Neuronal stem cell (in vitro differentiated cells): ENCODE measurements at regions not wholly inside any gene's neighbourhood (a gene's known extent, or its start where the extent isn't known, plus 50 kb on each side); places are given as distances from the start of the nearest gene placed in this dataset.

ENCODE experiments used
- DNase-seq: peaks from one replicate; pipeline ENCODE4 v3.0.0-alpha.2; 2013; ENCODE audit warnings: low spot score
- H2AFZ ChIP-seq: one replicate; pipeline ENCODE4 v1.6.1; 2013; ENCODE audit warnings: mild to moderate bottlenecking, low read length, inconsistent platforms
- H2AK5ac ChIP-seq: 2 replicates; pipeline ENCODE4 v1.6.1; 2013; ENCODE audit warnings: low read depth, mild to moderate bottlenecking, inconsistent platforms, low read length, moderate library complexity, mixed read lengths
- H2BK120ac ChIP-seq: 2 replicates; pipeline ENCODE4 v1.6.1; 2013; ENCODE audit warnings: low read depth, mild to moderate bottlenecking, inconsistent platforms, low read length, moderate library complexity, mixed read lengths
- H2BK12ac ChIP-seq: one replicate; pipeline ENCODE4 v1.6.1; 2013; ENCODE audit warnings: low read length, inconsistent platforms
- H2BK15ac ChIP-seq: 2 replicates; pipeline ENCODE4 v1.6.1; 2013; ENCODE audit warnings: mild to moderate bottlenecking, low read length, inconsistent platforms, mixed read lengths
- H2BK5ac ChIP-seq: one replicate; pipeline ENCODE4 v1.6.1; 2013; ENCODE audit warnings: inconsistent platforms, mild to moderate bottlenecking, low read length, moderate library complexity
- H3K14ac ChIP-seq: one replicate; pipeline ENCODE4 v1.6.1; 2013; ENCODE audit warnings: low read length, inconsistent platforms
- H3K18ac ChIP-seq: 2 replicates; pipeline ENCODE4 v1.6.1; 2013; ENCODE audit warnings: low read length, inconsistent platforms
- H3K23ac ChIP-seq: 2 replicates; pipeline ENCODE4 v1.6.1; 2013; ENCODE audit warnings: low read depth, mild to moderate bottlenecking, mixed read lengths, low read length, inconsistent platforms; ENCODE audit not compliant: poor library complexity
- H3K27ac ChIP-seq: replicated peaks from 3 replicates; pipeline ENCODE4 v1.5.1; 2013; ENCODE audit warnings: low read length, inconsistent platforms
- H3K27me3 ChIP-seq, 3 experiments: 2 replicates each; pipeline ENCODE4 v1.6.1; 2013; ENCODE audit warnings: low read length in 3 of 3, mild to moderate bottlenecking in 2 of 3, inconsistent platforms in 1 of 3, low read depth in 1 of 3, mixed read lengths in 1 of 3, moderate library complexity in 1 of 3; ENCODE audit not compliant: control insufficient read depth in 3 of 3, insufficient read depth in 3 of 3
- H3K36me3 ChIP-seq, 2 donors: replicated peaks in 1 of 2; 2 replicates each; pipeline ENCODE4 v1.6.1; 2013; ENCODE audit warnings: low read length in 2 of 2; ENCODE audit not compliant: control insufficient read depth in 2 of 2, insufficient read depth in 2 of 2
- H3K4ac ChIP-seq: 2 replicates; pipeline ENCODE4 v1.6.1; 2013; ENCODE audit warnings: inconsistent platforms, mild to moderate bottlenecking, low read length, moderate library complexity
- H3K4me1 ChIP-seq, 2 donors: 1 replicate in 1 of 2; 2 replicates in 1 of 2; pipeline ENCODE4 v1.6.1; 2013; ENCODE audit warnings: low read length in 2 of 2, low read depth in 1 of 2; ENCODE audit not compliant: control insufficient read depth in 2 of 2, insufficient read depth in 1 of 2
- H3K4me2 ChIP-seq: one replicate; pipeline ENCODE4 v1.6.1; 2013; ENCODE audit warnings: mild to moderate bottlenecking, low read length, inconsistent platforms; ENCODE audit not compliant: insufficient read depth, poor library complexity, severe bottlenecking
- H3K4me3 ChIP-seq, 2 donors: 2 replicates each; pipeline ENCODE4 v1.5.1; 2013; ENCODE audit warnings: low read length in 2 of 2, mild to moderate bottlenecking in 2 of 2, inconsistent platforms in 1 of 2, moderate library complexity in 1 of 2
- H3K79me1 ChIP-seq: one replicate; pipeline ENCODE4 v1.6.1; 2013; ENCODE audit warnings: low read depth, mild to moderate bottlenecking, inconsistent platforms, low read length, moderate library complexity
- H3K9ac ChIP-seq: one replicate; pipeline ENCODE4 v1.6.1; 2013; ENCODE audit warnings: mild to moderate bottlenecking, low read depth, low read length, inconsistent platforms; ENCODE audit not compliant: poor library complexity
- H3K9me3 ChIP-seq, 2 donors: replicated peaks in 1 of 2; 2 replicates each; pipeline versions ENCODE3 to v1.6.1; 2013; ENCODE audit warnings: low read length in 2 of 2, mild to moderate bottlenecking in 2 of 2, inconsistent platforms in 1 of 2, low read depth in 1 of 2, mixed read lengths in 1 of 2, moderate library complexity in 1 of 2; ENCODE audit not compliant: control insufficient read depth in 2 of 2, insufficient read depth in 1 of 2
- H4K8ac ChIP-seq: one replicate; pipeline ENCODE4 v1.6.1; 2013; ENCODE audit warnings: low read depth, mild to moderate bottlenecking, inconsistent platforms, low read length, moderate library complexity
- H4K91ac ChIP-seq: one replicate; pipeline ENCODE4 v1.6.1; 2013; ENCODE audit warnings: low read length, low read depth, mild to moderate bottlenecking, inconsistent platforms; ENCODE audit not compliant: poor library complexity
- WGBS, 2 donors: extraction: QIAGEN DNeasy Blood & Tissue Kit; methylation state at CpG; one replicate each; pipeline ENCODE4 v1.1.7; 2013; ENCODE audit warnings: missing lambda C conversion rate in 2 of 2, mixed read lengths in 1 of 2; ENCODE audit not compliant: insufficient read length in 2 of 2, insufficient replicate concordance in 1 of 2; ENCODE audit errors: extremely low coverage in 2 of 2; 5-methylcytosine and 5-hydroxymethylcytosine counted together

DNA sequence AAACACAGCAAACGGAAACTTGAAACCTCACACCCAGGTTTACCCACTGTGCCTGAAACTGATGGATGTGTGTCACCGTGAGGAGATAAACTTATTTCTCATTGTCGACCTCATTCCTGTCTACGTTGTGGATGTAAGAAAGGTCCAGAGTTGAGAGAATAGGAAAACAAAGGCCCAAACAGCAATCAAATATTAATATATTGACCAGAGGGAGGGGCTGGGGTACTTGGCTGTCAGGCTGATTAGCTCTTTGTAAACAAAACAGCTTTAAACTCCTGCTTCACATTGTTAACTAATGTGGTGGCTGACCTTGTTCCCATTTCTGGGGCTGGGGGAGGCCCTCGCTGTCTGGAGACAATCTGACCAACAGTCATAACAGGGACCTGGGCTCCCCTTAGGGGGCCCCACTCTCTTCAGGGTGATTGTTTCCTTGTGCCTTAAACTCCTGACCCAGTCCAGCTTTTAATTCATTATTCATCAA, 937.6 kb downstream of the MCTP2 start:
- Histone ChIP-seq H3K9me3 (no peaks in the 10 kb centered on the region), H2BK12ac (no peak overlapping the region), H3K27ac (no peak overlapping the region), H3K18ac (no peak overlapping the region), H3K36me3 (no peaks in the 10 kb centered on the region), H3K27me3 (no peaks in the 10 kb centered on the region), H2AK5ac (no peak overlapping the region), H3K23ac (no peak overlapping the region), H3K4me2 (no peak overlapping the region), H2BK5ac (no peak overlapping the region), H3K79me1 (no peaks in the 10 kb centered on the region), H3K4me1 (peaks cover 5 to 6% of the 10 kb centered on the region in 2 donors), H3K14ac (no peak overlapping the region), H3K4ac (no peak overlapping the region), H2AFZ (no peak overlapping the region), H4K91ac (no peak overlapping the region), H3K9ac (no peak overlapping the region), H3K4me3 (no peak overlapping the region), H2BK15ac (no peak overlapping the region), H2BK120ac (no peak overlapping the region), H4K8ac (no peak overlapping the region)
- no peak for DNase-seq
- WGBS, 2 donors, result no CpG with 5 or more reads among the region's 5 CpGs

DNA sequence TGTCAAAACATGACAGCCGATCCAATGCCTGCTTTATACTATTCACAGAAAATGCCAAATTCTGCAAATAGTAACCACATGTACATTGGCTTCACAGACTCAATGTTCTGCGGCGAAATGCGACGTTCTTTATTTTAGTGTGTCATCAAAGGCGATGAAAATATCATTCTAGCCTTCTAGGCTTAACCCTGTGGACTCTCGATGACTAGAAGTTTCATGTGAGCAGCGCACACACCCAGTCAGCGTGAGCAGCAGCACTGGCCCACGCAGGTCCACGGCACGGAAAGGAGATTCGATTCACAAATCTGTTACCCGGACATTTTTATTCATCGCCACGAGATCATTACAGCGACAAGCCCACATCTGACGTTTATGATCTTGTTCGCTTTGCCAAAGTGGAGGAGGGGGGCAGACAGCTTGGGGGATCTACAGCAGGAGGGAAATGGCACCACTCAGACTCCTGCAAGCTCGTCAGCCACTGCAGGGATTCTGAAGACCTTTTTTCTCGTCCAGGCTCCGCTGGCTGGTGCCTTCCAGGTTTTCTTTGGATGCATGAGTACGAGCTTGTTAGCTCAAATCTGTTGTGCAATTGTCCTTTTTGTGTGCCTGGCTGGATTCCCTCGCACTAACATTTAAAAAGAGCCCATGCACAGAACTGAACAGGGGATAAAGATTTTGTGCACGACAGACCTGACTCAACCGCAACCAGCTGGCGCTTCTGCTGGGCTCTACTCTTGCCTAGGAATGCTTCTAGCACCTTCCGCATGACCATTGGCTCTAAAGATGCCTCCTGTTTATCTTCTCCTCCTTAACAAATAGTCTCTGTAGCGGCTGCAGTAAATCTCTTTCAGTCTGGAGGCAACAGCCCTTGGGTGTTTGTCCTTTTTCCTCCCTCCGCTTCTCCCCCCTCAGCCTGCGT, 938.4 kb downstream of the MCTP2 start:
- Histone ChIP-seq H2BK120ac (no peak overlapping the region), H4K8ac (no peak overlapping the region), H2AFZ (peak overlapping the region; percentile 24), H4K91ac (no peak overlapping the region), H3K27ac (no peak overlapping the region), H3K4me3 (no peak overlapping the region), H3K79me1 (no peaks in the 10 kb centered on the region), H3K14ac (no peak overlapping the region), H2BK15ac (no peak overlapping the region), H3K9ac (no peak overlapping the region), H3K4me2 (no peak overlapping the region), H3K27me3 (no peaks in the 10 kb centered on the region), H3K9me3 (no peaks in the 10 kb centered on the region), H2BK12ac (no peak overlapping the region), H2AK5ac (no peak overlapping the region), H3K4me1 (peaks cover 7 to 10% of the 10 kb centered on the region in 2 donors), H3K23ac (no peak overlapping the region), H2BK5ac (no peak overlapping the region), H3K4ac (no peak overlapping the region), H3K36me3 (no peaks in the 10 kb centered on the region), H3K18ac (no peak overlapping the region)
- DNase-seq, result no peak
- no CpG with 5 or more reads among the region's 31 CpGs for WGBS, 2 donors

DNA sequence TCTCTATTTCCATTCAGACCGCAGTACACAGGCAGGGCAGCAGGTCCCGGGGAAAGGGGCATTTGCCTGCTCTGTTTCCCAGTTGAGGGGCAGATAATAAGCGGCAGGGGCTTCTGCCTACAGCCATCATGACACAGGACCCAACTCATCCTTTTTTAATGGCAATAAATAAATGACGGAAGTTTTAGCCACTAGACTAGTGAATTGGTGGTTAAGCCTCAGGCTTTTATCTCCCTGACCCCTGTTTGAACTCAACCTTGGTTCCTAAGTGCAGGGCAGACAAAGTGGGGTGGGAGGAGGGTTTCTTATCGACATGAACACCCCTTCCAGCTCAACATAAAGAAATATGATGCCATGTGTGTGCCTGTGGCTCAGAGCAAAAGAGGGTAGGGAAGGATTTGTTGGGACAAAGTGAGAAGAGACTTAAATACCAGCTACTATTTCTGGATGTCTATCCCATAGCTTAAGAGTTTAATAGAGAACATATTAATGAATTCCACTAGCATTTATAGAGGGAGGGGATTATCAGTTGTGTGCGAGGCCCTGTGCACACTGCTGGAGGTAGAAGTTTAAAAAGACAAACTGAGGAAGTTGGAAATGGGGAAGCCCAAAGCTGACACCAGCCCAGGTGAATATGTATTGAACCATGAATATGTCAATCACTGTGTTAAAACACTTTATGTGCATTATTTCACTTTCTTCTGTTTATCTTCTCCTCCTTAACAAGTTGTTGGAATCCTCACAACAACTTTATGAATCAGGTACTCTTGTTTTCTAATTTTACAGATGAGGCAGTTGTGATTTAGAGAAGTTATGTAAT, 939.4 kb downstream of the MCTP2 start:
- no peak overlapping the region for H2AK5ac ChIP-seq
- H2BK15ac ChIP-seq, result no peak overlapping the region
- no peaks in the 10 kb centered on the region for H3K9me3 ChIP-seq
- H3K27ac ChIP-seq, result no peak overlapping the region
- H2BK120ac ChIP-seq, result no peak overlapping the region
- H3K23ac ChIP-seq, result no peak overlapping the region
- H3K9ac ChIP-seq, result no peak overlapping the region
- H3K4me2 ChIP-seq, result no peak overlapping the region
- H2BK5ac ChIP-seq, result no peak overlapping the region
- H3K4ac ChIP-seq, result no peak overlapping the region
- H4K8ac ChIP-seq, result no peak overlapping the region
- no CpG with 5 or more reads among the region's 6 CpGs for WGBS, 2 donors
- no peaks in the 10 kb centered on the region for H3K79me1 ChIP-seq
- H3K27me3 ChIP-seq, result no peaks in the 10 kb centered on the region
- H3K14ac ChIP-seq, result no peak overlapping the region
- H3K4me1 ChIP-seq, result peaks cover 7 to 10% of the 10 kb centered on the region in 2 donors
- no peak overlapping the region for H3K4me3 ChIP-seq
- H2BK12ac ChIP-seq, result no peak overlapping the region
- H2AFZ ChIP-seq, result peak overlapping the region; percentile 24
- no peak for DNase-seq
- H3K36me3 ChIP-seq, result no peaks in the 10 kb centered on the region
- no peak overlapping the region for H4K91ac ChIP-seq
- H3K18ac ChIP-seq, result no peak overlapping the region

DNA sequence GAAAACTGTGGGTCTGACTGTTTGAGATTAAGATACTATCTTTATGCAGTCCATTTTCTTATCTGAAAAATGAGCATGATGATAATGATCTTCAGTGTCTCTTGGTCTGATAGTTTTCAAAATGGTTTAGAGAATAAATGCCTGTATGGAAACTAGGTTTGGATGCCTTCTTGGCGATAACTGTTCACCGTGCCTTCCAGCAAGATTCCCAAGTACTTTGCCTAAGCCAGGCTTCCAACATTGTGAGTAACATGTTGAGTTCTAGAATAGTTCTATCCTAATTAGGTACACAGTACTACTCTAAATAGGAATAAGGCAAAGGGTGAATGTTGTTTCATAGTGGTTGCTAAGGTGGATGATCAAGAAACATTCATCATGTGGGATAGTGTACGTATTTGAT, 940.2 kb downstream of the MCTP2 start:
- Histone ChIP-seq H3K4me2 (no peak overlapping the region), H4K8ac (no peak overlapping the region), H2BK120ac (no peak overlapping the region), H3K4me3 (no peak overlapping the region), H2AK5ac (no peak overlapping the region), H3K4me1 (peaks cover 7 to 10% of the 10 kb centered on the region in 2 donors), H3K14ac (no peak overlapping the region), H2BK15ac (no peak overlapping the region), H3K27ac (no peak overlapping the region), H2BK5ac (no peak overlapping the region), H2AFZ (no peak overlapping the region), H3K4ac (no peak overlapping the region), H3K36me3 (no peaks in the 10 kb centered on the region), H3K9ac (no peak overlapping the region), H3K9me3 (no peaks in the 10 kb centered on the region), H3K23ac (no peak overlapping the region), H3K27me3 (no peaks in the 10 kb centered on the region), H3K18ac (no peak overlapping the region), H3K79me1 (no peaks in the 10 kb centered on the region), H2BK12ac (no peak overlapping the region), H4K91ac (no peak overlapping the region)
- no CpG with 5 or more reads among the region's 3 CpGs for WGBS, 2 donors
- no peak for DNase-seq
